Motor neuron (in vitro differentiated cells): ENCODE measurements at regions not wholly inside any gene's neighbourhood (a gene's known extent, or its start where the extent isn't known, plus 50 kb on each side); places are given as distances from the start of the nearest gene placed in this dataset.

ENCODE experiments used
- ATAC-seq, 8 experiments: fragments of 200-7000 bp; cut with Tn5 transposase; replicated peaks in 6 of 8; 2 replicates each; pipeline ENCODE4 v1.8.0; 2021; ENCODE audit warnings: mild to moderate bottlenecking in 8 of 8, moderate library complexity in 8 of 8
- H3K27ac ChIP-seq, 2 donors: fragments of 250-450 bp; sonication (Bioruptor Pico); 2 replicates each; pipeline ENCODE4 v1.9.0; 2021; ENCODE audit warnings: antibody characterized with exemption in 2 of 2, mild to moderate bottlenecking in 2 of 2, moderate library complexity in 1 of 2
- H3K4me1 ChIP-seq, 2 donors: fragments of 250-450 bp; sonication (Bioruptor Pico); replicated peaks in 1 of 2; 2 replicates each; pipeline ENCODE4 v1.6.1; 2021; ENCODE audit warnings: antibody characterized with exemption in 2 of 2, mild to moderate bottlenecking in 2 of 2, moderate library complexity in 1 of 2
- H3K4me3 ChIP-seq, 5 donors: fragments of 250-450 bp; sonication (Bioruptor Pico); 2 replicates each; pipeline ENCODE4 v1.9.0; 2021; ENCODE audit warnings: antibody characterized with exemption in 5 of 5, mild to moderate bottlenecking in 5 of 5, moderate library complexity in 4 of 5
- WGBS, 10 experiments: fragments of 450-650 bp; shearing (Covaris generic); methylation state at CpG; one replicate each; pipeline ENCODE4 v1.0.0; 2022; 5-methylcytosine and 5-hydroxymethylcytosine counted together
- in situ Hi-C, 9 experiments: fragments of 400-800 bp; cut with MboI; loops; one replicate each; pipeline ENCODE4 v1.15.0; 2021; ENCODE audit warnings: low sequenced_read_pairs in 9 of 9, low pct_unique_long_range_greater_than_20kb in 2 of 9; ENCODE audit not compliant: unreplicated experiment in 9 of 9

GRCh38 chr11:25901415-25901814, 430.5 kb upstream of the ANO3 start:
- Histone ChIP-seq H3K4me1 (no peaks in the 10 kb centered on the region), H3K27ac (no peak overlapping the region), H3K4me3 (no peak overlapping the region)
- no peak for ATAC-seq
- in situ Hi-C loops = no loop called here
- WGBS, 10 experiments = 0 to 100% (median 93%) methylated on average over 1 to 13 of the region's 15 CpGs; no CpG with 5 or more reads in 2 of the 10 experiments

- WGBS, 10 experiments = 0 to 81% (median 50%) methylated on average over 1 to 3 of the region's 3 CpGs; no CpG with 5 or more reads in 5 of the 10 experiments
- Histone ChIP-seq H3K27ac (no peak overlapping the region), H3K4me1 (no peaks in the 10 kb centered on the region), H3K4me3 (no peak overlapping the region)
- in situ Hi-C loops = no loop called here
- ATAC-seq = no peak
Measured at GRCh38 chr11:25902476-25902875, 429.5 kb upstream of the ANO3 start.

- whole genome bisulfite sequencing, 10 experiments = 0 to 88% (median 67%) methylated on average over 1 to 2 of the region's 2 CpGs; no CpG with 5 or more reads in 1 of the 10 experiments
- in situ Hi-C loops = no loop called here
Measured at GRCh38 chr11:25908726-25909125, 423.2 kb upstream of the ANO3 start.

GRCh38 chr11:25910086-25910485, 421.8 kb upstream of the ANO3 start:
- WGBS, 10 experiments = 0 to 100% (median 67%) methylated on average over 1 of the region's 1 CpG; no CpG with 5 or more reads in 3 of the 10 experiments
- H3K27ac ChIP-seq = no peak overlapping the region
- no peaks in the 10 kb centered on the region for H3K4me1 ChIP-seq
- peak in 6 of 8 experiments; percentile 16 to 68 (median 46) for ATAC-seq
- no peak overlapping the region for H3K4me3 ChIP-seq
- in situ Hi-C loops = no loop called here

More at GRCh38 chr11:25908726-25909125, 423.2 kb upstream of the ANO3 start:
- Histone ChIP-seq H3K4me3 (no peak overlapping the region), H3K27ac (no peak overlapping the region), H3K4me1 (no peaks in the 10 kb centered on the region)
- no peak for ATAC-seq

- in situ Hi-C loops = no loop called here
- Histone ChIP-seq H3K4me1 (no peaks in the 10 kb centered on the region), H3K27ac (no peak overlapping the region), H3K4me3 (no peak overlapping the region)
- 0 to 90% (median 67%) methylated on average over 1 of the region's 1 CpG; no CpG with 5 or more reads in 1 of the 10 experiments for WGBS, 10 experiments
- no peak for ATAC-seq
Measured at GRCh38 chr11:25920356-25920755, 411.6 kb upstream of the ANO3 start.

GRCh38 chr11:25924586-25924985, 407.3 kb upstream of the ANO3 start:
- in situ Hi-C loops = no loop called here
- no peak overlapping the region for H3K4me3 ChIP-seq
- H3K27ac ChIP-seq = no peak overlapping the region
- no peak for ATAC-seq
- 7 to 100% (median 84%) methylated on average over 1 to 4 of the region's 4 CpGs; no CpG with 5 or more reads in 2 of the 10 experiments for WGBS, 10 experiments
- H3K4me1 ChIP-seq = peaks cover 0 to 7% of the 10 kb centered on the region in 2 donors

GRCh38 chr11:25925359-25925758, 406.6 kb upstream of the ANO3 start:
- no peak for ATAC-seq
- WGBS, 10 experiments = 22 to 100% (median 87%) methylated on average over 1 to 2 of the region's 2 CpGs; no CpG with 5 or more reads in 4 of the 10 experiments
- in situ Hi-C loops = no loop called here
- Histone ChIP-seq H3K27ac (no peak overlapping the region), H3K4me3 (no peak overlapping the region), H3K4me1 (peaks cover 0 to 7% of the 10 kb centered on the region in 2 donors)

- ATAC-seq = peak in 1 of 8 experiments; percentile 27
- peaks cover 0 to 7% of the 10 kb centered on the region in 2 donors for H3K4me1 ChIP-seq
- no peak overlapping the region for H3K4me3 ChIP-seq
- WGBS, 10 experiments = 0 to 45% (median 20%) methylated on average over 1 to 3 of the region's 3 CpGs
- in situ Hi-C loops = no loop called here
- no peak overlapping the region for H3K27ac ChIP-seq
Measured at GRCh38 chr11:25927411-25927953, 404.4 kb upstream of the ANO3 start.

GRCh38 chr11:25928076-25928475, 403.9 kb upstream of the ANO3 start:
- in situ Hi-C loops = no loop called here
- Histone ChIP-seq H3K27ac (no peak overlapping the region), H3K4me1 (peaks cover 0 to 7% of the 10 kb centered on the region in 2 donors), H3K4me3 (no peak overlapping the region)
- WGBS, 10 experiments = 0 to 100% (median 59%) methylated on average over 1 to 2 of the region's 2 CpGs
- ATAC-seq = peak in 1 of 8 experiments; percentile 32

GRCh38 chr11:25938952-25939351, 393.0 kb upstream of the ANO3 start:
- ATAC-seq = no peak
- in situ Hi-C loops = no loop called here
- Histone ChIP-seq H3K4me1 (no peaks in the 10 kb centered on the region), H3K27ac (no peak overlapping the region), H3K4me3 (no peak overlapping the region)
- 29 to 100% (median 80%) methylated on average over 1 of the region's 1 CpG; no CpG with 5 or more reads in 3 of the 10 experiments for WGBS, 10 experiments

GRCh38 chr11:25939691-25940090, 392.2 kb upstream of the ANO3 start:
- ATAC-seq = no peak
- no peak overlapping the region for H3K27ac ChIP-seq
- WGBS, 10 experiments = 22 to 100% (median 78%) methylated on average over 1 to 2 of the region's 2 CpGs; no CpG with 5 or more reads in 2 of the 10 experiments
- in situ Hi-C loops = no loop called here
- H3K4me1 ChIP-seq = no peaks in the 10 kb centered on the region
- no peak overlapping the region for H3K4me3 ChIP-seq

- no peaks in the 10 kb centered on the region for H3K4me1 ChIP-seq
- ATAC-seq = no peak
- no peak overlapping the region for H3K4me3 ChIP-seq
- WGBS, 10 experiments = 0 to 100% (median 83%) methylated on average over 1 of the region's 1 CpG; no CpG with 5 or more reads in 3 of the 10 experiments
- in situ Hi-C loops = no loop called here
- H3K27ac ChIP-seq = no peak overlapping the region
Measured at GRCh38 chr11:25941353-25941752, 390.6 kb upstream of the ANO3 start.

GRCh38 chr11:25943031-25943430, 388.9 kb upstream of the ANO3 start:
- no peak for ATAC-seq
- Histone ChIP-seq H3K4me1 (no peaks in the 10 kb centered on the region), H3K27ac (no peak overlapping the region), H3K4me3 (no peak overlapping the region)
- in situ Hi-C loops = no loop called here
- WGBS, 10 experiments = 60 to 100% (median 93%) methylated on average over 2 to 6 of the region's 6 CpGs; no CpG with 5 or more reads in 1 of the 10 experiments
